ENCODE measurements at regions not wholly inside any gene's neighbourhood (a gene's known extent, or its start where the extent isn't known, plus 50 kb on each side); places are given as distances from the start of the nearest gene placed in this dataset.

GRCh38 chr9:13491493-13492424, 212.3 kb upstream of the MPDZ start:
- TF ChIP-seq EP300 (IDR thresholded peaks at IDR 0.05) (no peak), POLR2AphosphoS5 (IDR thresholded peaks at IDR 0.05) (no peak)
- TF ChIP-seq, protein P1, sequence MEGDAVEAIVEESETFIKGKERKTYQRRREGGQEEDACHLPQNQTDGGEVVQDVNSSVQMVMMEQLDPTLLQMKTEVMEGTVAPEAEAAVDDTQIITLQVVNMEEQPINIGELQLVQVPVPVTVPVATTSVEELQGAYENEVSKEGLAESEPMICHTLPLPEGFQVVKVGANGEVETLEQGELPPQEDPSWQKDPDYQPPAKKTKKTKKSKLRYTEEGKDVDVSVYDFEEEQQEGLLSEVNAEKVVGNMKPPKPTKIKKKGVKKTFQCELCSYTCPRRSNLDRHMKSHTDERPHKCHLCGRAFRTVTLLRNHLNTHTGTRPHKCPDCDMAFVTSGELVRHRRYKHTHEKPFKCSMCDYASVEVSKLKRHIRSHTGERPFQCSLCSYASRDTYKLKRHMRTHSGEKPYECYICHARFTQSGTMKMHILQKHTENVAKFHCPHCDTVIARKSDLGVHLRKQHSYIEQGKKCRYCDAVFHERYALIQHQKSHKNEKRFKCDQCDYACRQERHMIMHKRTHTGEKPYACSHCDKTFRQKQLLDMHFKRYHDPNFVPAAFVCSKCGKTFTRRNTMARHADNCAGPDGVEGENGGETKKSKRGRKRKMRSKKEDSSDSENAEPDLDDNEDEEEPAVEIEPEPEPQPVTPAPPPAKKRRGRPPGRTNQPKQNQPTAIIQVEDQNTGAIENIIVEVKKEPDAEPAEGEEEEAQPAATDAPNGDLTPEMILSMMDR (IDR thresholded peaks at IDR 0.05): no peak

Measured in stomach (tissue), 4 donors.